ENCODE measurements at regions not wholly inside any gene's neighbourhood (a gene's known extent, or its start where the extent isn't known, plus 50 kb on each side); places are given as distances from the start of the nearest gene placed in this dataset.

- Histone ChIP-seq H3K79me2 (ENCODE audit: insufficient read depth, low read length) (no peaks in the 10 kb centered on the region), H3K9me3 (ENCODE audit: low read length) (no peaks in the 10 kb centered on the region), H3K9me2 (ENCODE audit: low read depth, low read length) (no peaks in the 10 kb centered on the region), H3K4me2 (ENCODE audit: low read length) (no peak overlapping the region), H3K27me3 (ENCODE audit: insufficient read depth, low read length) (no peaks in the 10 kb centered on the region), H3K36me3 (ENCODE audit: insufficient read depth, low read length) (no peaks in the 10 kb centered on the region), H3K27ac (ENCODE audit: low read depth, low read length, poor library complexity, severe bottlenecking) (no peak overlapping the region), H4K20me1 (ENCODE audit: insufficient read depth, low read length) (no peaks in the 10 kb centered on the region), H3K4me3 (ENCODE audit: low read depth, low read length, poor library complexity, severe bottlenecking) (no peak overlapping the region), H3F3A (ENCODE audit: insufficient read depth, low read length) (no peaks in the 10 kb centered on the region), H2AFZ (ENCODE audit: low read length) (no peak overlapping the region), H3K4me1 (ENCODE audit: insufficient read depth, low read length, severe bottlenecking) (no peaks in the 10 kb centered on the region), H3K9ac (ENCODE audit: low read length) (no peak overlapping the region)
- TF ChIP-seq EZH2 (IDR thresholded peaks at IDR 0.05; ENCODE audit: borderline replicate concordance, low read length) (no peak), CTCF (IDR thresholded peaks at IDR 0.05; ENCODE audit: low read length) (no peak)
Measured at GRCh38 chr6:23380465-23380864, 745.5 kb upstream of the NRSN1 start.

GRCh38 chr6:23388086-23388783, 737.8 kb upstream of the NRSN1 start:
- Histone ChIP-seq H3K9me3 (ENCODE audit: low read length) (no peaks in the 10 kb centered on the region), H3K4me1 (ENCODE audit: insufficient read depth, low read length, severe bottlenecking) (no peaks in the 10 kb centered on the region), H3K9ac (ENCODE audit: low read length) (no peak overlapping the region), H3K79me2 (ENCODE audit: insufficient read depth, low read length) (no peaks in the 10 kb centered on the region), H3K27me3 (ENCODE audit: insufficient read depth, low read length) (no peaks in the 10 kb centered on the region), H3K4me2 (ENCODE audit: low read length) (no peak overlapping the region), H3K27ac (ENCODE audit: low read depth, low read length, poor library complexity, severe bottlenecking) (no peak overlapping the region), H3K36me3 (ENCODE audit: insufficient read depth, low read length) (no peaks in the 10 kb centered on the region), H3K4me3 (ENCODE audit: low read depth, low read length, poor library complexity, severe bottlenecking) (no peak overlapping the region), H3F3A (ENCODE audit: insufficient read depth, low read length) (no peaks in the 10 kb centered on the region), H3K9me2 (ENCODE audit: low read depth, low read length) (no peaks in the 10 kb centered on the region), H2AFZ (ENCODE audit: low read length) (no peak overlapping the region), H4K20me1 (ENCODE audit: insufficient read depth, low read length) (no peaks in the 10 kb centered on the region)
- TF ChIP-seq CTCF (IDR thresholded peaks at IDR 0.05; ENCODE audit: low read length) (no peak), EZH2 (IDR thresholded peaks at IDR 0.05; ENCODE audit: borderline replicate concordance, low read length) (no peak)

- Histone ChIP-seq H3K27ac (ENCODE audit: low read depth, low read length, poor library complexity, severe bottlenecking) (no peak overlapping the region), H3K4me3 (ENCODE audit: low read depth, low read length, poor library complexity, severe bottlenecking) (no peak overlapping the region), H3K4me2 (ENCODE audit: low read length) (no peak overlapping the region), H3K27me3 (ENCODE audit: insufficient read depth, low read length) (no peaks in the 10 kb centered on the region), H3K36me3 (ENCODE audit: insufficient read depth, low read length) (no peaks in the 10 kb centered on the region), H3K9me2 (ENCODE audit: low read depth, low read length) (no peaks in the 10 kb centered on the region), H3K9me3 (ENCODE audit: low read length) (no peaks in the 10 kb centered on the region), H2AFZ (ENCODE audit: low read length) (no peak overlapping the region), H3K9ac (ENCODE audit: low read length) (no peak overlapping the region), H3K4me1 (ENCODE audit: insufficient read depth, low read length, severe bottlenecking) (no peaks in the 10 kb centered on the region), H3K79me2 (ENCODE audit: insufficient read depth, low read length) (no peaks in the 10 kb centered on the region), H3F3A (ENCODE audit: insufficient read depth, low read length) (no peaks in the 10 kb centered on the region), H4K20me1 (ENCODE audit: insufficient read depth, low read length) (no peaks in the 10 kb centered on the region)
- TF ChIP-seq EZH2 (IDR thresholded peaks at IDR 0.05; ENCODE audit: borderline replicate concordance, low read length), result no peak
- TF ChIP-seq CTCF (IDR thresholded peaks at IDR 0.05; ENCODE audit: low read length), result no peak
Measured at GRCh38 chr6:23389386-23389785, 736.6 kb upstream of the NRSN1 start.

Measured in OCI-LY1 (cell line).